H9 (cell line): ENCODE measurements at regions not wholly inside any gene's neighbourhood (a gene's known extent, or its start where the extent isn't known, plus 50 kb on each side); places are given as distances from the start of the nearest gene placed in this dataset.

Experiments used
- DNase-seq: peaks from one replicate; pipeline ENCODE4 v3.0.0-alpha.2; 2017
- H2AFZ ChIP-seq: one replicate; pipeline ENCODE4 v1.6.1; 2013; ENCODE audit warnings: mild to moderate bottlenecking, low read length, control low read depth, moderate library complexity
- H2AK5ac ChIP-seq: 2 replicates; pipeline ENCODE4 v1.6.1; 2013; ENCODE audit warnings: low read length, control low read depth, mixed read lengths; ENCODE audit not compliant: insufficient read length
- H2BK120ac ChIP-seq: one replicate; pipeline ENCODE4 v1.6.1; 2013; ENCODE audit warnings: low read depth, mild to moderate bottlenecking, low read length, control low read depth, inconsistent platforms; ENCODE audit not compliant: poor library complexity, severe bottlenecking
- H2BK12ac ChIP-seq: 2 replicates; pipeline ENCODE4 v1.6.1; 2013; ENCODE audit warnings: low read length, control low read depth, mixed read lengths, low read depth; ENCODE audit not compliant: insufficient read length
- H2BK15ac ChIP-seq: 2 replicates; pipeline ENCODE4 v1.6.1; 2013; ENCODE audit warnings: low read depth, low read length, control low read depth
- H2BK20ac ChIP-seq: one replicate; pipeline ENCODE4 v1.6.1; 2013; ENCODE audit warnings: low read depth, mild to moderate bottlenecking, low read length, control low read depth, inconsistent platforms; ENCODE audit not compliant: poor library complexity, severe bottlenecking
- H2BK5ac ChIP-seq: 2 replicates; pipeline ENCODE4 v1.6.1; 2013; ENCODE audit warnings: low read length, control low read depth, mixed read lengths; ENCODE audit not compliant: insufficient read length
- H3K14ac ChIP-seq: 2 replicates; pipeline ENCODE4 v1.6.1; 2013; ENCODE audit warnings: low read length, control low read depth; ENCODE audit not compliant: insufficient read depth
- H3K18ac ChIP-seq: 2 replicates; pipeline ENCODE4 v1.6.1; 2013; ENCODE audit warnings: low read depth, mild to moderate bottlenecking, mixed read lengths, low read length, control low read depth; ENCODE audit not compliant: insufficient read length
- H3K23ac ChIP-seq: 2 replicates; pipeline ENCODE4 v1.6.1; 2013; ENCODE audit warnings: low read length, control low read depth, mixed read lengths, low read depth; ENCODE audit not compliant: insufficient read length
- H3K23me2 ChIP-seq: 2 replicates; pipeline ENCODE4 v1.6.1; 2013; ENCODE audit warnings: low read depth, mild to moderate bottlenecking, mixed read lengths, low read length, control low read depth; ENCODE audit not compliant: insufficient read length, poor library complexity, severe bottlenecking
- H3K27ac ChIP-seq: 2 replicates; pipeline ENCODE4 v1.5.1; 2013; ENCODE audit warnings: low read length, control low read depth, mixed read lengths, low read depth; ENCODE audit not compliant: insufficient read length
- H3K27me3 ChIP-seq: 2 replicates; pipeline ENCODE4 v1.6.1; 2013; ENCODE audit warnings: low read length, control low read depth, inconsistent platforms; ENCODE audit not compliant: insufficient read depth
- H3K4ac ChIP-seq: 2 replicates; pipeline ENCODE4 v1.6.1; 2013; ENCODE audit warnings: low read depth, mild to moderate bottlenecking, control low read depth, inconsistent platforms, low read length, moderate library complexity
- H3K4me1 ChIP-seq: 2 replicates; pipeline ENCODE4 v1.6.1; 2013; ENCODE audit warnings: low read length, control low read depth, inconsistent platforms; ENCODE audit not compliant: insufficient read depth
- H3K4me2 ChIP-seq: 2 replicates; pipeline ENCODE4 v1.6.1; 2013; ENCODE audit warnings: low read length, control low read depth, mixed read lengths; ENCODE audit not compliant: insufficient read length, insufficient read depth
- H3K56ac ChIP-seq: 2 replicates; pipeline ENCODE4 v1.6.1; 2013; ENCODE audit warnings: low read depth, mild to moderate bottlenecking, mixed read lengths, low read length, control low read depth; ENCODE audit not compliant: insufficient read length
- H3K79me1 ChIP-seq: 2 replicates; pipeline ENCODE4 v1.6.1; 2013; ENCODE audit warnings: low read depth, mild to moderate bottlenecking, moderate library complexity, low read length, control low read depth, inconsistent platforms; ENCODE audit not compliant: insufficient read depth, poor library complexity, severe bottlenecking
- H3K79me2 ChIP-seq: 2 replicates; pipeline ENCODE4 v1.6.1; 2013; ENCODE audit warnings: low read length, control low read depth, inconsistent platforms; ENCODE audit not compliant: insufficient read depth
- H3K9ac ChIP-seq: 2 replicates; pipeline ENCODE4 v1.6.1; 2013; ENCODE audit warnings: low read length, control low read depth, mixed read lengths; ENCODE audit not compliant: insufficient read length; ENCODE audit errors: extremely low read depth
- H3K9me3 ChIP-seq: one replicate; pipeline ENCODE4 v1.6.1; 2013; ENCODE audit warnings: low read depth, low read length, inconsistent platforms; ENCODE audit not compliant: control insufficient read depth
- H3T11ph ChIP-seq: one replicate; pipeline ENCODE4 v1.6.1; 2013; ENCODE audit warnings: mild to moderate bottlenecking, low read length, control low read depth, inconsistent platforms
- H4K20me1 ChIP-seq: one replicate; pipeline ENCODE4 v1.6.1; 2013; ENCODE audit not compliant: control insufficient read depth, insufficient read length, insufficient read depth
- H4K5ac ChIP-seq: 2 replicates; pipeline ENCODE4 v1.6.1; 2013; ENCODE audit warnings: low read depth, mild to moderate bottlenecking, mixed read lengths, low read length, control low read depth; ENCODE audit not compliant: insufficient read length
- H4K8ac ChIP-seq: replicated peaks from 2 replicates; pipeline ENCODE4 v1.6.1; 2013; ENCODE audit warnings: low read length, control low read depth, mixed read lengths, low read depth; ENCODE audit not compliant: insufficient read length
- H4K91ac ChIP-seq: 2 replicates; pipeline ENCODE4 v1.6.1; 2013; ENCODE audit warnings: low read depth, mild to moderate bottlenecking, moderate library complexity, mixed read lengths, low read length, control low read depth; ENCODE audit not compliant: insufficient read length
- H3K27ac Mint-ChIP-seq, 3 experiments: 2 replicates in 2 of 3; 3 replicates in 1 of 3; pipeline ENCODE4 v1.8.0; 2020 to 2021; ENCODE audit warnings: mixed read lengths in 3 of 3, mild to moderate bottlenecking in 1 of 3, moderate library complexity in 1 of 3
- H3K27me3 Mint-ChIP-seq: 2 replicates; pipeline ENCODE4 v1.8.0; 2021; ENCODE audit warnings: low read depth, mild to moderate bottlenecking, moderate library complexity, mixed read lengths
- H3K36me3 Mint-ChIP-seq, 3 experiments: 2 replicates in 2 of 3; 3 replicates in 1 of 3; pipeline ENCODE4 v1.8.0; 2020 to 2021; ENCODE audit warnings: low read depth in 3 of 3, mixed read lengths in 3 of 3; ENCODE audit not compliant: insufficient read depth in 1 of 3
- H3K4me1 Mint-ChIP-seq, 2 experiments: 2 replicates each; pipeline ENCODE4 v1.8.0; 2020; ENCODE audit warnings: mixed read lengths in 2 of 2
- H3K4me3 Mint-ChIP-seq, 2 experiments: 2 replicates in 1 of 2; 3 replicates in 1 of 2; pipeline ENCODE4 v1.8.0; 2020 to 2021; ENCODE audit warnings: mild to moderate bottlenecking in 2 of 2, mixed read lengths in 2 of 2, moderate library complexity in 1 of 2
- H3K9me3 Mint-ChIP-seq, 2 experiments: 2 replicates in 1 of 2; 3 replicates in 1 of 2; pipeline ENCODE4 v1.8.0; 2020; ENCODE audit warnings: mild to moderate bottlenecking in 2 of 2, mixed read lengths in 2 of 2, moderate library complexity in 1 of 2
- CTCF ChIP-seq: fragments of 200-600 bp; sonication (generic); conservative IDR thresholded peaks from 3 replicates; pipeline ENCODE4 v1.8.0; 2021; ENCODE audit warnings: antibody characterized with exemption, mild to moderate bottlenecking
- WGBS: extraction: QIAGEN DNeasy Blood & Tissue Kit; methylation state at CpG from one replicate; pipeline ENCODE4 v1.1.7; 2013; ENCODE audit warnings: missing lambda C conversion rate, low lambda C conversion rate, mixed read lengths; ENCODE audit not compliant: insufficient read length; ENCODE audit errors: extremely low coverage; 5-methylcytosine and 5-hydroxymethylcytosine counted together

- DNase-seq = no peak
- no CpG with 5 or more reads among the region's 3 CpGs for WGBS
- no peak overlapping the region for H4K8ac ChIP-seq
- H3K56ac ChIP-seq = no peak overlapping the region
- no peak overlapping the region for H2AFZ ChIP-seq
- H3K9ac ChIP-seq = no peak overlapping the region
- Mint-ChIP-seq H3K27ac (no peak overlapping the region), H3K4me3 (no peak overlapping the region), H3K9me3 (no peaks in the 10 kb centered on the region), H3K4me1 (peaks cover 20 to 24% of the 10 kb centered on the region in 2 experiments), H3K36me3 (no peaks in the 10 kb centered on the region), H3K27me3 (no peaks in the 10 kb centered on the region; the same call in 1 of the 2 replicates)
- H2BK5ac ChIP-seq = no peak overlapping the region
- H3K27ac ChIP-seq = no peak overlapping the region
- no peak for TF ChIP-seq CTCF
- H3K23me2 ChIP-seq = no peaks in the 10 kb centered on the region
- no peak overlapping the region for H3K4ac ChIP-seq
- no peak overlapping the region for H4K5ac ChIP-seq
- H3K79me2 ChIP-seq = no peaks in the 10 kb centered on the region
- H3K18ac ChIP-seq = no peak overlapping the region
- no peak overlapping the region for H2BK12ac ChIP-seq
- no peak overlapping the region for H3K4me2 ChIP-seq
- no peaks in the 10 kb centered on the region for H3K9me3 ChIP-seq
- no peak overlapping the region for H3K23ac ChIP-seq
- H2BK20ac ChIP-seq = no peak overlapping the region
- H3K4me1 ChIP-seq = 0 out of 2 replicates have a peak, but pooled peaks cover 3% of the 10 kb centered on the region
- no peak overlapping the region for H4K91ac ChIP-seq
- H2BK15ac ChIP-seq = no peak overlapping the region
- no peaks in the 10 kb centered on the region for H4K20me1 ChIP-seq
- H3K27me3 ChIP-seq = no peaks in the 10 kb centered on the region
- no peak overlapping the region for H2AK5ac ChIP-seq
- no peak overlapping the region for H2BK120ac ChIP-seq
- no peak overlapping the region for H3T11ph ChIP-seq
- H3K79me1 ChIP-seq = no peaks in the 10 kb centered on the region
- H3K14ac ChIP-seq = no peak overlapping the region
Observed at GRCh38 chr6:143598466-143599080, 79.2 kb upstream of the PHACTR2 start.
